ENCODE measurements at regions not wholly inside any gene's neighbourhood (a gene's known extent, or its start where the extent isn't known, plus 50 kb on each side); places are given as distances from the start of the nearest gene placed in this dataset.
A peak's percentile ranks its signal among the peaks of the same experiment; 100 is the strongest.

- Histone ChIP-seq H3K27ac (no peak overlapping the region), H3K27me3 (replicated peaks) (no peaks in the 10 kb centered on the region), H3K36me3 (replicated peaks) (no peaks in the 10 kb centered on the region), H3K4me3 (ENCODE audit: low read depth, low read length) (no peak overlapping the region)
- no peak for TF ChIP-seq CTCF (IDR thresholded peaks at IDR 0.05; ENCODE audit: low read depth, low read length, missing control alignments)
- no peak for DNase-seq
- in situ Hi-C loops (cut with HindIII; ENCODE audit: low pct_ligation_motif_present, low sequenced_read_pairs), result no loop called here
These were observed 336.3 kb upstream of the TRAM1L1 start for GRCh38 chr4:117421706-117422105.

GRCh38 chr4:117422297-117422696 is 336.9 kb upstream of the TRAM1L1 start:
- Histone ChIP-seq H3K27me3 (replicated peaks) (no peaks in the 10 kb centered on the region), H3K27ac (no peak overlapping the region), H3K36me3 (replicated peaks) (no peaks in the 10 kb centered on the region), H3K4me3 (ENCODE audit: low read depth, low read length) (no peak overlapping the region)
- DNase-seq, result no peak
- in situ Hi-C loops (cut with HindIII; ENCODE audit: low pct_ligation_motif_present, low sequenced_read_pairs), result no loop called here
- no peak for TF ChIP-seq CTCF (IDR thresholded peaks at IDR 0.05; ENCODE audit: low read depth, low read length, missing control alignments)

- H3K4me3 ChIP-seq (ENCODE audit: low read depth, low read length), result no peak overlapping the region
- no peak for DNase-seq
- in situ Hi-C loops (cut with HindIII; ENCODE audit: low pct_ligation_motif_present, low sequenced_read_pairs), result no loop called here
- H3K27ac ChIP-seq, result no peak overlapping the region
- H3K36me3 ChIP-seq (replicated peaks), result no peaks in the 10 kb centered on the region
- no peak for TF ChIP-seq CTCF (IDR thresholded peaks at IDR 0.05; ENCODE audit: low read depth, low read length, missing control alignments)
- H3K27me3 ChIP-seq (replicated peaks), result no peaks in the 10 kb centered on the region
These were observed 340.3 kb upstream of the TRAM1L1 start for GRCh38 chr4:117425636-117426035.

- Histone ChIP-seq H3K27me3 (replicated peaks) (no peaks in the 10 kb centered on the region), H3K36me3 (replicated peaks) (no peaks in the 10 kb centered on the region), H3K4me3 (ENCODE audit: low read depth, low read length) (no peak overlapping the region), H3K27ac (no peak overlapping the region)
- TF ChIP-seq CTCF (IDR thresholded peaks at IDR 0.05; ENCODE audit: low read depth, low read length, missing control alignments), result no peak
- no peak for DNase-seq
- in situ Hi-C loops (cut with HindIII; ENCODE audit: low pct_ligation_motif_present, low sequenced_read_pairs), result no loop called here
These were observed 343.2 kb upstream of the TRAM1L1 start for GRCh38 chr4:117428536-117428935.

GRCh38 chr4:117429061-117429460 is 343.7 kb upstream of the TRAM1L1 start:
- no peak for DNase-seq
- in situ Hi-C loops (cut with HindIII; ENCODE audit: low pct_ligation_motif_present, low sequenced_read_pairs), result no loop called here
- Histone ChIP-seq H3K4me3 (ENCODE audit: low read depth, low read length) (no peak overlapping the region), H3K27me3 (replicated peaks) (no peaks in the 10 kb centered on the region), H3K36me3 (replicated peaks) (no peaks in the 10 kb centered on the region), H3K27ac (no peak overlapping the region)
- peak; percentile 24 for TF ChIP-seq CTCF (IDR thresholded peaks at IDR 0.05; ENCODE audit: low read depth, low read length, missing control alignments)

- Histone ChIP-seq H3K36me3 (replicated peaks) (no peaks in the 10 kb centered on the region), H3K27me3 (replicated peaks) (no peaks in the 10 kb centered on the region), H3K27ac (no peak overlapping the region), H3K4me3 (ENCODE audit: low read depth, low read length) (no peak overlapping the region)
- in situ Hi-C loops (cut with HindIII; ENCODE audit: low pct_ligation_motif_present, low sequenced_read_pairs), result no loop called here
- TF ChIP-seq CTCF (IDR thresholded peaks at IDR 0.05; ENCODE audit: low read depth, low read length, missing control alignments), result no peak
- DNase-seq, result no peak
These were observed 344.1 kb upstream of the TRAM1L1 start for GRCh38 chr4:117429506-117429905.
